GM20000 (cell line): ENCODE measurements at regions not wholly inside any gene's neighbourhood (a gene's known extent, or its start where the extent isn't known, plus 50 kb on each side); places are given as distances from the start of the nearest gene placed in this dataset.

ENCODE experiments used
- DNase-seq: peaks from one replicate; pipeline ENCODE4 v3.0.0; 2012; ENCODE audit warnings: low spot score
- TF ChIP-seq, protein P1 (sequence below): IDR thresholded peaks from 2 replicates; pipeline ENCODE4 v1.5.1; 2012; ENCODE audit warnings: mild to moderate bottlenecking, control low read depth; ENCODE audit errors: extremely low read depth, missing control alignments

DNA sequence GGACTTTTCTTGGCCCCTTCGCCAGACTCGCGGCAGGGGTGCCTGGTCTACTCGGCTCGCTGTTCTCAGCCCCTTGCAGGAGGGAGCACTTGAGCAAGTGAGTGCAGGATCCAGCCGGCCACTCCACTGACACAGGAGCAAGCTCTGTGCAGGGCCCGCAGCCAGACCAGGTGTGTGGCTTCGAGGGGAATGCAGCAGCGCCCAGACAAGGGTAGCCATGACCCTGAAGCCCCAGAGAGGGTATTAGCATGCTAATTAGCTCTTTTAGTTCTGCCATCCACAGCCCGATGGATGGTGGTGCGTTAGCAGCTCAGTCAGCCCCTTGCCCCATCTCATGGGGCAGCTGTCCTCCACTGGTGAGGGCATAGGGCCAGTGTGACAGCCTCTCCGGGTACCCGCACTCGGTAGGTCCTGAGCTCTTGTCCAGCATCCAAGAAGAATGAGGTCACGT is 103.2 kb upstream of the HS6ST1 start:
- DNase-seq = no peak
- TF ChIP-seq, protein P1, sequence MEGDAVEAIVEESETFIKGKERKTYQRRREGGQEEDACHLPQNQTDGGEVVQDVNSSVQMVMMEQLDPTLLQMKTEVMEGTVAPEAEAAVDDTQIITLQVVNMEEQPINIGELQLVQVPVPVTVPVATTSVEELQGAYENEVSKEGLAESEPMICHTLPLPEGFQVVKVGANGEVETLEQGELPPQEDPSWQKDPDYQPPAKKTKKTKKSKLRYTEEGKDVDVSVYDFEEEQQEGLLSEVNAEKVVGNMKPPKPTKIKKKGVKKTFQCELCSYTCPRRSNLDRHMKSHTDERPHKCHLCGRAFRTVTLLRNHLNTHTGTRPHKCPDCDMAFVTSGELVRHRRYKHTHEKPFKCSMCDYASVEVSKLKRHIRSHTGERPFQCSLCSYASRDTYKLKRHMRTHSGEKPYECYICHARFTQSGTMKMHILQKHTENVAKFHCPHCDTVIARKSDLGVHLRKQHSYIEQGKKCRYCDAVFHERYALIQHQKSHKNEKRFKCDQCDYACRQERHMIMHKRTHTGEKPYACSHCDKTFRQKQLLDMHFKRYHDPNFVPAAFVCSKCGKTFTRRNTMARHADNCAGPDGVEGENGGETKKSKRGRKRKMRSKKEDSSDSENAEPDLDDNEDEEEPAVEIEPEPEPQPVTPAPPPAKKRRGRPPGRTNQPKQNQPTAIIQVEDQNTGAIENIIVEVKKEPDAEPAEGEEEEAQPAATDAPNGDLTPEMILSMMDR = no peak

DNA sequence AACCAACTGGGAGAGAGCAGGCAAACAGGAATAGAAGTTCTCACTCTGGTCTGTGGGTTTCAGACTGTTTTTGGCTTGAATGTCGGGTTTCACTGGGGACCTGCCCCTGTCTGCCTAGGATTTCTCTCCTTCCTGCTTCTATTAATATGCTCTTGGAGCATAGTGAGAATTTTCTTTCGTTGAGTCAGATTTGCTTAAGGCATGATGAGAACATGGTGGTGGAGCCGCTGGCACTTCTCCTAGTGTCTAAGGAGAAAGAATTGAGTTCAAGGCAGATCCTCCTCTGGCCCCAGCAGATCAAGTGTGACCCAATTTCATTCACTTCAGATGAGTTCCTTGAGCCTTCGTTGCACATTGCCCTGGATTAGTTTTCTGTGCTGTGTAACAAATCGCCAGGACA is 103.9 kb upstream of the HS6ST1 start:
- DNase-seq = no peak
- TF ChIP-seq, protein P1 = no peak

DNA sequence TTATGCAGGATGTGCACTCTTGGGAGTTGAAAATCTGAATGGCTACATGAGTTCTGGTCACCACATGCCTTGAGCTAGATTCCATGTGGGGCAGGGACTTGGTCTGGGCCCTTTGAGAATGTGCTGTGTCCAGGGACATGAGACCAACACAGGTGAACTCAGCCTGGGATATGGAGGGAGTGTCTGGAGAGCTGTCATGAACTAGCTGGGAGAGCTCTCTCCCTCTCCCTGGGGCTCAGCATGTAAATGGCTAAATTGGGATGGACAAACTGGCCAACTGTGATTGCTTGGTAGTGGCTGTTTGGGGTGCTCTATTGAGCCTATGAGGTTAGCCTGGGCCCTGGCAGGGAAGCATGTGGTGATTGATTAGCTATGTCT is 105.1 kb upstream of the HS6ST1 start:
- DNase-seq = no peak
- TF ChIP-seq, protein P1 = no peak

DNA sequence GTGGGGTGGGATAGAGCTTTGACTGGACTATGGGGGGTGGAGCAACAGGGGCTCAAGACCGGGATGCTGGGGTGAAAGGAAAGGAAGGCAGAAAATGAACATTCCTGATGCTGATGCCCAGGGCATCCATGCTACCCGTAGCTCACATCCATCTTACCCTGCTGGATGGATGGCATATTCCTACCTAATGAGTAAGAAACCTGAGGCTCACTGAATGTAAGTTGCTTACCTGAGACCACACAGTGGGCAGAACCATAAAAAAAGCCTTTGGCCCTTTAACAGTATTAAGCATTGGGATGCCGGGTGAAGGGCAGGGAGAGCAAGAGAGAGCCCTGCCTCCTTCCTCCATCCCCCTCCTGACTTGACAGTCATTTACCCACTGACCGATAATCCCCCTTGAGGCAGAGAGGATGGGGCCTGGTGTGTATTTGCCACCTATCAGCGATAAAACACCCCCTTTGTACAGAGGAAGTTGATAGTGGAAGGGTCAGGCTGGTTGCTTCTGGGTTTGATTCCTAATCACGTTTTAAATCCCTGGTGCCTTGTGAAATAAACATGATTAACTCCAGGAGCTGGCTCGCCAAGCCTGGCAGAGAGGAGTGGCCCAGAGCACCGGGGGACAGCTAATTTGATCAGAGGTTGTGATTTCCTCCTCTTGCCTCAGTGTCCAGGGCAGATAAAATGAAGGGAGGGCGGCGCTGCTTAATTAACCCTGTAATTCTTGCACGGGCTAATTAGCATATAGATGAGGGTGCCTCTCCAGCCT is 105.9 kb upstream of the HS6ST1 start:
- TF ChIP-seq, protein P1 = no peak
- DNase-seq = no peak

DNA sequence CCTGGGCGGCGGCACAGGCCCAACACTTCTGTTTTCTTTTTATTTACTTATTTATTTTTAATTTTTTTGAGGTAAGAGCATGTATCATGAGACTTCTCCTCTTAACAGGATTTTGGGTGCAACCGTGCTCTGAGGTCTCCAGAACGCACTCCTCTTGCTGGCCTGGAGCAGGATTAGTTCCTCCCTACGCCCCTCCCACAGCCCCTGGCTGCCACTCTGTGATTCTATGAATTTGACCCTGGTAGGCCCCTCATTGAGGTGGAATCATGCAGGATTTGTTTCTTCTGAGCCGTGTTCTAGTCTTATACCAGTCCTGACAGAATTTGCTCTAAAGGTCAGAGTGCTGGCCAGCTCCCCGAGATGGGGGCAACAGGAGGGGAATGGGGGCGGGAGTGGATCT is 106.5 kb upstream of the HS6ST1 start:
- no peak for DNase-seq
- TF ChIP-seq, protein P1 = no peak

DNA sequence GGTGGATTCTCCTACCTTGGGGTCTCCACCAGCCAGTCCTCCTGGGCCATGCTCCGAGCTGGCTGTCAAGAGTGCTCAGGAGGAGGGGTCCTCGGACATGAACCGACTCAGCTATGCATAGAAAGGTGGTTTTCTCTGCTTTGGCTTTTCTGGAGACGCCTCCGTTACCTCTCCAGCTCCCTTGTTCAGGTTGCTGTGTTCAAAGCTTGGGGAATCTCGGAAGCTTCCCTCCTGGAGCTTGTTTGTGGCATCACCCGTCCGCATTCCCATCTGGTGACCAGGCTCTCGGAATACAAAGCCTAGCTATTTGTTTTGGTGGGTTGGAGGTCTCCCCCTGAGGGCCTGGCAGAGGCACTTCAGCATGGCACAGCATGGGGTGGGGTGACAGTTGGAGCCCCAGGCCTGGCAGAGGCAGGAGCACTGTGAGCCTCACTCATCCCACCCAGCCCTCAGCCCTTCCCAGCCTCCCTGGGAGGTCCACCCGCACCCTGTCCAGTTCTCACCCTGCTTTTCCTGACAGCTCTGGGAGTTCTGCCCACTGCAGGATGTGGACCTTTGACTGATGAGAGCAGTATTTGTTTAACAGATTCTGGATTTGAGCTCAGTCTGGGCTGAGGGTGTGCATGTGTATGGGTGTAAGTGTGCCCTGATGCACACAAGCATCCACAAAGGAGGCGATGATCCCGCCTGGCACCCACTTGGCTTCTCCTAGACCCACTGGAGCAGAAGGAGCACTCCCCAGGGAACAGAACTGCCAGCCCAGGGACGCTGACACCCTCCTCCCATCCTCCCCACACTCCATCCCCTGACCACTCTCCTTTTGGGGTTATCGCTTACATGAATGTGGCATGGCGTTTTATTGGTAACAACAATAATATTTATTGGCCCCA is 107.3 kb upstream of the HS6ST1 start:
- DNase-seq = no peak
- TF ChIP-seq, protein P1 = no peak

DNA sequence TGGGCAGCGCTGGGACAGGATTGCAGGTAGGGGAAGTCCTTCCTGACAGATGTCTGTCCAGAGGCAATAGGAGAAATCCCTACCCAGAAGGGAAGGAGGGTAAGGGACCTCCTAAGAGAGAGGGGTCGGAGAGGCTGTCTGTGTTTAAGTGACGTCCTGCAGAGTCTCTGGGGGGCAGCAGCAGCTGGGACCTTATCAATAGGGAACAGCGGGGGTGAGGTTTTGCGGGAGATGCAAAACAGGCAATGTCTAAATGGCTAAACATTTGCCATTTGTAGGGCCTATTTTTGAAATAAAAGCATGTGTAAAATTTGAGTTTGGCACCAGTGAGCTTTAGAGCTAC is 108.7 kb upstream of the HS6ST1 start:
- TF ChIP-seq, protein P1 = no peak
- no peak for DNase-seq
